ENCODE measurements at regions not wholly inside any gene's neighbourhood (a gene's known extent, or its start where the extent isn't known, plus 50 kb on each side); places are given as distances from the start of the nearest gene placed in this dataset.

GRCh38 chr4:20026456-20026855, 225.2 kb upstream of the SLIT2 start:
- TF ChIP-seq CTCF (conservative IDR thresholded peaks at IDR 0.05; ENCODE audit: low read length) = no peak
- no peak for TF ChIP-seq EZH2phosphoT487 (IDR thresholded peaks at IDR 0.05; ENCODE audit: borderline replicate concordance)

Data from Loucy (cell line).